MG63 (cell line): ENCODE measurements at regions not wholly inside any gene's neighbourhood (a gene's known extent, or its start where the extent isn't known, plus 50 kb on each side); places are given as distances from the start of the nearest gene placed in this dataset.
A peak's percentile ranks its signal among the peaks of the same experiment; 100 is the strongest.
"Not testable (repeated sequence)": the region's sequence is repeated elsewhere in the genome, so short reads cannot be mapped to it uniquely, and the experiment has no call there.

ENCODE experiments used
- DNase-seq: peaks from one replicate; pipeline ENCODE4 v3.0.0-alpha.2; 2020
- H3K27me3 ChIP-seq: fragments of 250-450 bp; sonication (Bioruptor Pico); 2 replicates; pipeline ENCODE4 v1.5.1; 2020; ENCODE audit warnings: mild to moderate bottlenecking, moderate library complexity
- H3K36me3 ChIP-seq: fragments of 250-450 bp; sonication (Bioruptor Pico); 2 replicates; pipeline ENCODE4 v1.5.1; 2020; ENCODE audit warnings: mild to moderate bottlenecking, moderate library complexity
- H3K4me3 ChIP-seq: fragments of 250-450 bp; sonication (Bioruptor Pico); 2 replicates; pipeline ENCODE4 v1.5.1; 2020; ENCODE audit warnings: mild to moderate bottlenecking, moderate library complexity
- H3K9me3 ChIP-seq: fragments of 250-450 bp; sonication (Bioruptor Pico); 2 replicates; pipeline ENCODE4 v1.5.1; 2020; ENCODE audit warnings: mild to moderate bottlenecking, moderate library complexity

DNA sequence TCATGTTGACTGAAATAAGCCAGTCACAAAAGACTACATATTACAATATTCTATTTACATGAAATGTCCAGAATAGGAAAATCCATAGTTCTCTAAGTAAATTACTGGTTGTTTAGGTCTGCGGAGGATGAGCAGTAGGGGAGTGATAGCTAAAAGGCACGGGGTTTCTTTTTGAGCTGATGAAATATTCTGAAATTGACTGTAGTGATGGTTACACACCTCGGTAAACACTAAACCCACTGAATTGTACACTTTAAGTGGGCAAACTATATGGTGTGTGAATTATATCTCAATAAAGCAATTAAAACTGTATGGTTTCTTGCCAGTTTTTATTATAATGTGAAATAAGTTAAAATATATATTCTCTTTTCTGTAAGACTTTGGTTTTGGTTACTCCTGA, 77.7 kb upstream of the TMED7 start:
- H3K9me3 ChIP-seq: no peaks in the 10 kb centered on the region
- no peaks in the 10 kb centered on the region for H3K36me3 ChIP-seq
- no peak for DNase-seq
- H3K27me3 ChIP-seq: peaks cover 15% of the 10 kb centered on the region
- no peak overlapping the region for H3K4me3 ChIP-seq

DNA sequence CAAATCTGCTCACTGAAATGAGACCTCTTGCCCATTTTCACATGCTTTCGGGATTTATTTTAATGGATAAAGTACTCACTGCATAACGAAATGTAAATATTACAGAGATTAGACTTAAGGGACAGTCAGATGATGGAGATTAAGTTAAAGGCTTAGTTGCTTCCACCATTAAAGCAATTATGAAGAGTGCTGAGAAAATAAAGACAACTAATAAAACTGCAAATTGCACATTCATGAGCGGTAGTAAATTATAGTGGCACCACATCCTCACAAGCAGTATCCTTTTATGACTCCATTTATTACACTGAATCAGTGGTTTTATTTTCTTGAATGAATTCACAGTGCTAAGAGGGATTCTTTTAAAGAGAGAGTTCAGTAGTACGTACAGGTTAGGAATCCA, 76.2 kb upstream of the TMED7 start:
- DNase-seq: no peak
- no peaks in the 10 kb centered on the region for H3K9me3 ChIP-seq
- peaks cover 15% of the 10 kb centered on the region for H3K27me3 ChIP-seq
- no peaks in the 10 kb centered on the region for H3K36me3 ChIP-seq
- H3K4me3 ChIP-seq: no peak overlapping the region

DNA sequence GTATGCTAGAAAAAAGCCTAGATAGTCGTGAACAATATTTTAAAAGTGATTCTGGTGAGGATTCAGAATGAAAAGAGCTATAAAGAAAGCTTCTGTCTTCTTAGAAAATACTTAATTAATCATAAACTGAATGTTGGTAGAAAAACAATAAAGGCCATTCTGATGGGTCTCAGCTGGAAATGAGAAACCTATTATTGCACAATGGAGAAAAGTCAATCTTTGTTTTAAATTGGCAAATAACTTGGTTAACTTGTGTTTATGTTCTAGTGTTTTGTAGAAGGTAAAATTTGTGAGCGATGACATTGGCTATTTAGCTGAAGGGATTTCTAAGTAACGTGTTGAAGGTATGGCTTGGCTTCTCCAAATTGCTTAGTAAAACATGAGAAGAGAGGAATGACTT, 74.1 kb upstream of the TMED7 start:
- Histone ChIP-seq H3K4me3 (no peak overlapping the region), H3K9me3 (no peaks in the 10 kb centered on the region), H3K27me3 (peaks cover 15% of the 10 kb centered on the region), H3K36me3 (no peaks in the 10 kb centered on the region)
- DNase-seq: no peak

DNA sequence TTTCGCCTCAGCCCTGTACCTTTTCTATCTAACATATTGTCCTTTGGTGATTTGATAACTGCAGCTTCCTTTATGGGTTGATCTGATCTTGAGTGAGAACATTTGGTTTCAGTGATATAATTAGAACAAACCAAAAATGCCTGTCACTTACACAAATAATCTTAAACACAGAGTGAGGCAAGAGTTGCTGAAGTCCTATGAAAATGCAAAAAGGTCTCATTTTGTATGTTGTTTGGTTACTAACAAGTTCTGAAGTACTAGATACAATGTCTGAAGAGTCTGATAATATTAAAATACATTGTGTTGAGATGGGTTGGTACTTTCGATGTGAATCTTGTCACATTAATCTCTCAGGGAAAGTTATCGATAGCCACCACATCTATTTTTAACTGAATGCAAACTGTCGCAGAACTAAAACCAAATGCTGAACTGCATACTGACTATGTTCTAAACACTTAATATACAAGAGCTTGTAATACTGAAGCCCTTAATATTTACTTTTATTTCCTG, 70.4 kb upstream of the TMED7 start:
- H3K27me3 ChIP-seq: peaks cover 7% of the 10 kb centered on the region
- H3K4me3 ChIP-seq: no peak overlapping the region
- DNase-seq: no peak
- H3K36me3 ChIP-seq: no peaks in the 10 kb centered on the region
- H3K9me3 ChIP-seq: no peaks in the 10 kb centered on the region

DNA sequence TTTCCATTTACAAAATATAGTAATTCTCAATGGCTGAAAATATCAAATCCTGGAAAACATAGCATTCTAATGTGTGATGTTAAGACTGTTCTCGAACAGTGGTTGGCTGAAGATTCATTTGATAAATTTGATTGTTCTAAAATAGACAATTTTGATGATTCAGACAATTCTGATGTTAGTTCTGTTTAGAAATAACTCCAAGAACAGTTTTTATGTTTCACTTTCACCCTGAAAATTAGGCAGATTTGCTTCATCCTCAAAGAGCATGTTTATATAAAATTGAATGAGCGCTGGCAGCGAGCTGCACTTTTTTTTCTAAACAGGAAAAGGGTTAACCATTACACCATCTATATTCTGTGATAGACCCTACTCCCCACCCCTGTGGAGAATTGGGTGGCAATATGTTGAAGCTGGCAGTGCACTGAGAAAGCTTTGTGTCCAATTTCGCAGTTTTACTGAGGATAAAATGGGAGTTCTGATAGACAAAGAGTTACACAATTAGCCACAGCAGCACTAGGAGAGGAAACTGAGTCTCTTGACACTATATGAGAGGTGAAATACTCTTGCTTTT, 69.6 kb upstream of the TMED7 start:
- Histone ChIP-seq H3K27me3 (peaks cover 7% of the 10 kb centered on the region), H3K36me3 (no peaks in the 10 kb centered on the region), H3K4me3 (no peak overlapping the region), H3K9me3 (no peaks in the 10 kb centered on the region)
- DNase-seq: no peak

DNA sequence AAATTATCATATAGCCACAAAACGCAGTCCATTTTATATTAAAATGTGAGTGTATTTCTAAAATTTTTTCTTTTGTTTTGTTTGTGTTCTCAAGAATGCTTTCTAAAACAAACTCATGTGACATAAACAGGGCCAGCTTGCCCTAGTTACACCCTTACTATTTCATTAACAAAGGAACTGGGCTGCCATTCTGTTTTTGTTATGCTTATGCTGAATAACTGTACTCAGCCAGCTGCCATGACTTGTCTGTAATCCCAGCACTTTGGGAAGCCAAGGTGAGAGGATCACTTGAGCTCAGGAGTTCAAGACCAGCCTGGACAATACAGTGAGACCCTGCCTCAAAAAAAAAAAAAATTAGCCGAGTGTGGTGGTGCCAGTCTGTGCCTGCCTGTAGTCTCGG, 66.0 kb upstream of the TMED7 start:
- not testable (repeated sequence) for DNase-seq, H3K27me3 ChIP-seq, H3K36me3 ChIP-seq, H3K9me3 ChIP-seq, H3K4me3 ChIP-seq

GRCh38 chr5:115686738-115687074, 60.9 kb upstream of the TMED7 start:
- H3K36me3 ChIP-seq: no peaks in the 10 kb centered on the region
- peaks cover 5% of the 10 kb centered on the region; the same call in 1 of the 2 replicates for H3K27me3 ChIP-seq
- DNase-seq: no peak
- H3K4me3 ChIP-seq: no peak overlapping the region
- no peaks in the 10 kb centered on the region for H3K9me3 ChIP-seq

GRCh38 chr5:115686051-115686737, 60.4 kb upstream of the TMED7 start:
- no peaks in the 10 kb centered on the region for H3K9me3 ChIP-seq
- no peak overlapping the region for H3K4me3 ChIP-seq
- peaks cover 5% of the 10 kb centered on the region; the same call in 1 of the 2 replicates for H3K27me3 ChIP-seq
- DNase-seq: peak; percentile 33
- no peaks in the 10 kb centered on the region for H3K36me3 ChIP-seq

DNA sequence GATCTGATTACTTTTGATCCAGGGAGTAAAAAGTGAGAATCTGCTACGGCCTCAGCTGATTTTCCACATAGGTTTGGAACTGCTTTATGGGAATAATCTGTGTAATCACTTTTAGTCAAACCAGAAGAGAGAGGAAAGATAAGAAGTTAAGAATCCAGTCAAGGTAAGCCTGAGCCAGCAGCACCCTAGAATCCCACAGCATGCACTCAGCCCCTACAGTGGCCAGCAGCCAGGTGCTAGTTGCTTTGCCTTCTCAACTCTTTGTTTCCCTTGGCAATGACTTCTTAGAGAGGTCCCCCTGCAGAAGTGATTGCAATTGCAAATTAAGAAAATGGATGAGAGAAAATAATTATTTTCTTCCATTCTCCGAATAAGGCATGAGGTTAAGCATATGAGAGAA, 59.7 kb upstream of the TMED7 start:
- no peak for DNase-seq
- no peak overlapping the region for H3K4me3 ChIP-seq
- H3K27me3 ChIP-seq: peaks cover 5% of the 10 kb centered on the region; the same call in 1 of the 2 replicates
- no peaks in the 10 kb centered on the region for H3K9me3 ChIP-seq
- H3K36me3 ChIP-seq: no peaks in the 10 kb centered on the region

DNA sequence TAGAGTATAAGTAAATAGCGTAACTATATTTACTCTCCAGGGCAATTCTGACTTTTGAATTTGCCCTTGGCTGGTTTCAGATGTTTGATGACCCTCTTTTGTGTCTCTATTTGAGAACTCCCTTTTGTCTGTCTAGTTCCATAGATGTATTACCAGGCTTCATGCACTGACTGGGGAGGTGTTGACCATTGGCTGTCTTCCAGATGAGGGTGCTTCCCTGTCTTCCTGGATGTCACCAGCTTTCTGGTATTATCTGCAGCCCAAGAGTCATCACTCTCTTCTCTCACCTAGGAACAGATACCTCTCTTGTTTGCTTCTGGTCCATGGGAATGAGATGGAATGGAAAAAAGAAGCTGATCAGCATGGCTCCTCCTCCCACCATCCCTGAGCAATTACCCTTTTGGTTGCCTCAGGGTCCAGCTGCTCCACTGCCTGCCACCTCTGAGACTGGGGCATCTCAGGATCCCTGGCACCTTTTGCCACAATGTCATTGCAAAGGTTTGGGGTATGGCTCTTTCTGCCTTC, 58.7 kb upstream of the TMED7 start:
- Histone ChIP-seq H3K4me3 (no peak overlapping the region), H3K27me3 (peaks cover 5% of the 10 kb centered on the region; the same call in 1 of the 2 replicates), H3K36me3 (no peaks in the 10 kb centered on the region), H3K9me3 (no peaks in the 10 kb centered on the region)
- no peak for DNase-seq

GRCh38 chr5:115683081-115683480, 57.2 kb upstream of the TMED7 start:
- H3K27me3 ChIP-seq: peaks cover 5% of the 10 kb centered on the region; the same call in 1 of the 2 replicates
- DNase-seq: no peak

More at GRCh38 chr5:115683081-115683480, 57.2 kb upstream of the TMED7 start:
- Histone ChIP-seq H3K9me3 (no peaks in the 10 kb centered on the region), H3K4me3 (no peak overlapping the region), H3K36me3 (no peaks in the 10 kb centered on the region)
